ENCODE measurements at regions not wholly inside any gene's neighbourhood (a gene's known extent, or its start where the extent isn't known, plus 50 kb on each side); places are given as distances from the start of the nearest gene placed in this dataset.

GRCh38 chr13:80559944-80560343 is 219.0 kb upstream of the SPRY2 start:
- no peak for DNase-seq (ENCODE audit: low read depth)
- TF ChIP-seq CTCF (conservative IDR thresholded peaks at IDR 0.05; ENCODE audit: control insufficient read depth, insufficient read depth, low read depth, low read length), result no peak

GRCh38 chr13:80558074-80558473 is 217.1 kb upstream of the SPRY2 start:
- no peak for TF ChIP-seq CTCF (conservative IDR thresholded peaks at IDR 0.05; ENCODE audit: control insufficient read depth, insufficient read depth, low read depth, low read length)
- no peak overlapping the region for H3K4me3 ChIP-seq (ENCODE audit: control insufficient read depth, low read depth, low read length)
- peak; percentile 69 for DNase-seq (ENCODE audit: low read depth)

More at GRCh38 chr13:80559944-80560343, 219.0 kb upstream of the SPRY2 start:
- no peak overlapping the region for H3K4me3 ChIP-seq (ENCODE audit: control insufficient read depth, low read depth, low read length)

DNA sequence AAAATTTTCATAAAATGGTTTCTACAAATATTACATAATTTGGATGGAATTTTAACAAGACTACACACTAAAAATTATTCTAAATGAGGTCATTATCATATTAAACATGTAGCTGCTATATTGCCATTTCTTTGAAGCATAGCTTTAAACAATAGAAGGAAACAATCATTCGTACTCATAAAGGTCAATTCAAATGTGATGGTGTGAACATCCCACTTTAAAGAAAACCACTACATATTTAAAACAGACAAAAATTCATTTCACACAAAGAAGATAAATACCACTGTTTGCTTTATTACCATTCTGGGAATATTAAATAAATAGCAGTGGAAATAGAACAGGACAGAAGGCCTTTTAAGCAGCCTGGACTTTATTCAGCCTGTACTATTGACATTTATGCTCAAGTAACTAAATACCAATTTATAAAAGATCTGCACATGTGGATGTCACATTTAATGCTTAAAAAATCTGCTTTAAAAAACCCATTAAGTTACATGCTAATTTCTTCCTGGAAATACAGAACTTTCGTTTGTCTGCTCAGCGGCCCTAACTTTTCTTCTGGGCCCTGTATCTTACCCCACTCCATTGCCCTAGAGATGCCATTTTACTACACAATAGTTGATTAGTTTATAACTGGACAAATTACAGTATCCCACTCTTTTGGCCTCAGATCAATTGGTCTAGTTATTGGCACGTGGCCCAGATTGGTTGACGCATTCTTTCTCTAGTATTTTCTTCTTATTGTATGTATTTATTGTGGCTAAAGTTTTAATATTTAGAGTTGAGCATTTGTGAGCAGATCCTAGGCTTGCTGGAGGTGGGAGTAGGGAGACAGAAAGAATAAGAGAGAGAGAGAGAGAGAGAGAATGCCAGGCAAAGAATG is 215.1 kb upstream of the SPRY2 start:
- no peak for TF ChIP-seq CTCF (conservative IDR thresholded peaks at IDR 0.05; ENCODE audit: control insufficient read depth, insufficient read depth, low read depth, low read length)
- no peak for DNase-seq (ENCODE audit: low read depth)
- no peak overlapping the region for H3K4me3 ChIP-seq (ENCODE audit: control insufficient read depth, low read depth, low read length)

DNA sequence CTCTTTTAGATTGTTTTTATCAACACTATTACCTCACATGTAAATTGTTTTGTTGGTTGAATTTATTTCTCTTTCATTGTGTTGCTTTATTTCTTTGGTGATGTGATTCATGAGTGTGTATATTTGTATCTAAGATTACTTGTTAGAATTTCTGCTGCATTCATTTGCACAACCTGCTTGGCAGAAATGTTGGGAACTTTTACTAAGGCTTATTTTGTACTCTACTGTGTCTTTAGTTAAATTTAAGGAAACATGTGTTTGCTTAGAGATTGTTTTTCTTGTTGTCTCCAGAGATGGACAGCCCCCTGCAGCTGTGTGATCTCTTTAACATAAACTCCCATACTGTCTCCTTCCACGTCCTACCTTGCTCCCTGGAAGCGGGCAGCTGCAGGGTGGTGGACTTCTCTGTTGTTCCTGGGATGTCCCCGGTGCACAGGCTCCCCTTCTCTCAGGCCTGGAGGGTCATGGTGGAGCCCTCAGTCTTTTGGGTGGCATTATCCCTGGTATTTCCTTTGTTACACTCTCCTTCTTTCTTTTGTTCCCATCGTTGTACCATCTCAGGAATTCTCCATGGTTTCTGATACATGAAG is 212.0 kb upstream of the SPRY2 start:
- DNase-seq (ENCODE audit: low read depth), result no peak
- no peak for TF ChIP-seq CTCF (conservative IDR thresholded peaks at IDR 0.05; ENCODE audit: control insufficient read depth, insufficient read depth, low read depth, low read length)
- no peak overlapping the region for H3K4me3 ChIP-seq (ENCODE audit: control insufficient read depth, low read depth, low read length)

DNA sequence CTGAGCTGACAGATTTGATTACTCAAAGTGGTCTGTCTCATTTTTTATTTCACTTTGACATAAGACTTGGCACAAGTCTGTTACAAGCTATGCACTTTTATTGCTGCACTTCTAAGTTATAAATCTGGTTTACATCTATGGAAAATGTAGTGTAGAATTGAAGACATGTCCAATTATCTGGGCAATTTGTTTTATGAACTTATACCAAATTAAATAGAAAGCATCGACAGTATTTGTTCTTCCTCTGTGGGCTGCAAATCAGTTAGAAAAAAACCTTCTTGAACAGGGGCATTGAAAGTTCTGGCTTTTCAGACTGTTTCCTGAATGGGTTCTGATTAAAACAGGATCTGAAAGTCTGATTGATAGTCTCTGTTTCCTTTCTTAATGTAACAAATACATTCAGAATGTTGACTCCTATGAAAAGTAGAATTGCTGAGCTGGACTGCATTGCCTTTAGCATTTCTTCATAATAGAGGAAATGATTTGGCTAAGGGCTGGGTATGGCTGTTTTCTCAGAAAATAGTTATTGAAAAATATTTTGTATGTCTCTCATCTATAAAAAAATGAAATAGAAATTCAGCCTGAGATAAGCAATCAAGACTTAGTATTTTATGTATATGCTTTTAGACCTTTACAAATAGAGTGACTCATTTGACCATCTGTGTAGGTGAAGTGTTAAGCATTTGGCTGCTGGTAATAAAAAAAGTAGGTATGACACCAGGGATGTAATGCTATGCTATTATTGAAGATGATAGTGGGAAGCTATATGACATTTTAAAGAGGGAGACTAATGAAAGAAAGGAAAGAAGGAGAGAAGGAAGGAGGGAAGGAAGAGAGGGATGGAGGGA is 210.9 kb upstream of the SPRY2 start:
- DNase-seq (ENCODE audit: low read depth), result peak; percentile 65
- TF ChIP-seq CTCF (conservative IDR thresholded peaks at IDR 0.05; ENCODE audit: control insufficient read depth, insufficient read depth, low read depth, low read length), result no peak
- no peak overlapping the region for H3K4me3 ChIP-seq (ENCODE audit: control insufficient read depth, low read depth, low read length)

DNA sequence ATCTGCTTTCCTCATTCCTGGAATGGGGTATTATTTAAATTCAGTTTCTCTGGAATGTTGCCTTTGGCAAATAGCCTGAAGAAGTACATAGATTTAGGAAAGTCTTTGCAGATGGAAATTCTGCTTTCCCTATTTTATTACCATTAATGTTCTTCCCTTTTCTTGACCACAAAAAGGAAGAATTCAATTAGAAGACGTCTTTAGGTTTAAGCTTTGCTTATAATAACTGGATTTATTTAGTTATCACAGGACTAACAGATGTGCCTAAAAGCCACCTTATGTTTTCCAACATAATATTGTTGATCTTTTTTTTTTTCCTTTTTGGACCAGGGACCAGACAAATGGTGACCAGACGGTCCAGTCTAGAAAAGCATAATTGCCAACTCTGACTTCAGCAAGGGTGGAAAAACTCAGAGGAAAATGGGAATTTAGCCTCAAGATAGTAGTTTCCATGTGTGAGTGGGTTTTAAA is 210.1 kb upstream of the SPRY2 start:
- H3K4me3 ChIP-seq (ENCODE audit: control insufficient read depth, low read depth, low read length), result no peak overlapping the region
- TF ChIP-seq CTCF (conservative IDR thresholded peaks at IDR 0.05; ENCODE audit: control insufficient read depth, insufficient read depth, low read depth, low read length), result no peak
- peak; percentile 58 for DNase-seq (ENCODE audit: low read depth)

All from fibroblast of mammary gland (primary cell).